Glutamatergic neuron (in vitro differentiated cells): ENCODE measurements at regions not wholly inside any gene's neighbourhood (a gene's known extent, or its start where the extent isn't known, plus 50 kb on each side); places are given as distances from the start of the nearest gene placed in this dataset.

Experiments
- DNase-seq: peaks from one replicate; pipeline ENCODE4 v3.0.0; 2022
- H3K27ac Mint-ChIP-seq: one replicate; pipeline ENCODE4 v1.8.0; 2020; ENCODE audit warnings: mild to moderate bottlenecking, mixed read lengths, inconsistent platforms; ENCODE audit not compliant: unreplicated experiment
- H3K27me3 Mint-ChIP-seq: one replicate; pipeline ENCODE4 v1.8.0; 2020; ENCODE audit warnings: mild to moderate bottlenecking, moderate library complexity, mixed read lengths, inconsistent platforms; ENCODE audit not compliant: unreplicated experiment
- H3K36me3 Mint-ChIP-seq: one replicate; pipeline ENCODE4 v1.8.0; 2020; ENCODE audit warnings: mild to moderate bottlenecking, mixed read lengths, inconsistent platforms; ENCODE audit not compliant: unreplicated experiment
- H3K4me1 Mint-ChIP-seq: one replicate; pipeline ENCODE4 v1.8.0; 2020; ENCODE audit warnings: mild to moderate bottlenecking, low read depth, mixed read lengths, inconsistent platforms; ENCODE audit not compliant: unreplicated experiment
- H3K4me3 Mint-ChIP-seq: one replicate; pipeline ENCODE4 v1.8.0; 2020; ENCODE audit warnings: mild to moderate bottlenecking, mixed read lengths, inconsistent platforms; ENCODE audit not compliant: unreplicated experiment
- H3K9me3 Mint-ChIP-seq: one replicate; pipeline ENCODE4 v1.8.0; 2020; ENCODE audit warnings: mild to moderate bottlenecking, moderate library complexity, mixed read lengths, inconsistent platforms; ENCODE audit not compliant: unreplicated experiment
- TF ChIP-seq, protein P1 (sequence below): fragments of 200-600 bp; sonication (generic); IDR thresholded peaks from one replicate; pipeline ENCODE4 v1.5.0; 2021; ENCODE audit not compliant: partially characterized antibody, unreplicated experiment

DNA sequence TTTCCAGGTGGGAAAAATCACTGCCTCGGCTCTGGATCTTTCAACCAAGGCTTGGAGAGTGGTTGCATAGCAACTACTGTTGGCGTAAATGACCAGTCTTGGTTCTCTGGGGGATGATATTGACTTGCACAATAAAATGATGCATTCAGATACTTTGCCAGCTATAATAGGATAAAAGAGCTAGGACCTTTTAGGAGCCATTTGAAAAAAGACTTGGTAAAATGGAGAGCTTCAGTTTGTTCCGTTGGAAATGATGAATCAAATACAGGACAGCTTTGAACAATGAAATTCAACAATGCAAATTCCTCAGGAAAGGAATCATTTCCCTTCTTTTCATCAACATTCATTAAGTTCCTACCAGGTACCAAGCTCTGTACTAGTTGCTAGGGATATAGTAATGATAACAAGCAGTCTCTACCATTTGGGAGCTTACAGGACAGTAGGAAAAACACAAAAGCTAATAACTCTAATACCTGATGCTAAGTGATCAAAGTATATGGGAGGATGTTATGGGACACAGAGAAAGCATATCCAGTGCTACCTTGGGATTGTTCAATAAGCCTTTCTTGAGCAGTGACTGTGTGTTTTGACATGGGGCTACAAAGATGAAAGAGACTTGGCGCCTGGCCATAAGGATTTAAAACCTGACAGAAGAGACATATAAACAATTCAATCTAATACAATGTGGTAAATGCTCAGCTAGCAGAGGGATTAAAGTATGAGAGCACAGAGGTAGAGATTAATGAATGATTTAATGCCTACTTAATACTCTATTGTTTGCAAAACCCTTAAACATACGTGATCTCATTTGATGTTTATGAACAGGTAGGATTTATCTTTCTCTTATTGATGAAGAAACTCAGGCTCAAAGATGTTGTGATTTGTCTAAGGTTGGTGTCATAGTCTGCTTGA is 110.7 kb downstream of the QPCT start:
- no peak for DNase-seq
- Mint-ChIP-seq H3K4me1 (no peaks in the 10 kb centered on the region), H3K27ac (no peak overlapping the region), H3K36me3 (no peaks in the 10 kb centered on the region), H3K9me3 (no peaks in the 10 kb centered on the region), H3K4me3 (no peak overlapping the region), H3K27me3 (no peaks in the 10 kb centered on the region)
- TF ChIP-seq, protein P1, sequence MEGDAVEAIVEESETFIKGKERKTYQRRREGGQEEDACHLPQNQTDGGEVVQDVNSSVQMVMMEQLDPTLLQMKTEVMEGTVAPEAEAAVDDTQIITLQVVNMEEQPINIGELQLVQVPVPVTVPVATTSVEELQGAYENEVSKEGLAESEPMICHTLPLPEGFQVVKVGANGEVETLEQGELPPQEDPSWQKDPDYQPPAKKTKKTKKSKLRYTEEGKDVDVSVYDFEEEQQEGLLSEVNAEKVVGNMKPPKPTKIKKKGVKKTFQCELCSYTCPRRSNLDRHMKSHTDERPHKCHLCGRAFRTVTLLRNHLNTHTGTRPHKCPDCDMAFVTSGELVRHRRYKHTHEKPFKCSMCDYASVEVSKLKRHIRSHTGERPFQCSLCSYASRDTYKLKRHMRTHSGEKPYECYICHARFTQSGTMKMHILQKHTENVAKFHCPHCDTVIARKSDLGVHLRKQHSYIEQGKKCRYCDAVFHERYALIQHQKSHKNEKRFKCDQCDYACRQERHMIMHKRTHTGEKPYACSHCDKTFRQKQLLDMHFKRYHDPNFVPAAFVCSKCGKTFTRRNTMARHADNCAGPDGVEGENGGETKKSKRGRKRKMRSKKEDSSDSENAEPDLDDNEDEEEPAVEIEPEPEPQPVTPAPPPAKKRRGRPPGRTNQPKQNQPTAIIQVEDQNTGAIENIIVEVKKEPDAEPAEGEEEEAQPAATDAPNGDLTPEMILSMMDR = no peak

DNA sequence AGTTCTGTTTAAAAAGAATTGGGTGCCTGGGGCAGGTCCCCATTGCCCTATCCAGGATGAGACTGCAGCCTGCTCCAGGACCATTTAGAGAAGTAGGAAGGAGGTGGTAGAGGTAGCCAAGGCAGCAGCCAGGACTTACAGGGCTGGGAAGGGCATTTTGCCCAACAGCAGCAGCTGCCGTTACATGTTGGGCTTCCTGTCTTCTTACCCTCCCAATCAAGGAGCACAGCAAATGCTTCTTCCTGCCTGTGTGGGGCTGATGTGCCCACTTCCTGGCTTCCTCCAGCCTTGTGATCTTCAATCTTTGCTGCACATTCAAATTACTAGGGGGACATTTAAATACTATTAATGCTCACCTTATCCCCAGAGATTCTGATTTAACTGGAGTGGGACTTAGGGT is 112.0 kb downstream of the QPCT start:
- H3K4me1 Mint-ChIP-seq = no peaks in the 10 kb centered on the region
- no peak for DNase-seq
- no peaks in the 10 kb centered on the region for H3K36me3 Mint-ChIP-seq
- TF ChIP-seq, protein P1 = no peak
- H3K9me3 Mint-ChIP-seq = no peaks in the 10 kb centered on the region
- no peak overlapping the region for H3K4me3 Mint-ChIP-seq
- no peaks in the 10 kb centered on the region for H3K27me3 Mint-ChIP-seq
- no peak overlapping the region for H3K27ac Mint-ChIP-seq

DNA sequence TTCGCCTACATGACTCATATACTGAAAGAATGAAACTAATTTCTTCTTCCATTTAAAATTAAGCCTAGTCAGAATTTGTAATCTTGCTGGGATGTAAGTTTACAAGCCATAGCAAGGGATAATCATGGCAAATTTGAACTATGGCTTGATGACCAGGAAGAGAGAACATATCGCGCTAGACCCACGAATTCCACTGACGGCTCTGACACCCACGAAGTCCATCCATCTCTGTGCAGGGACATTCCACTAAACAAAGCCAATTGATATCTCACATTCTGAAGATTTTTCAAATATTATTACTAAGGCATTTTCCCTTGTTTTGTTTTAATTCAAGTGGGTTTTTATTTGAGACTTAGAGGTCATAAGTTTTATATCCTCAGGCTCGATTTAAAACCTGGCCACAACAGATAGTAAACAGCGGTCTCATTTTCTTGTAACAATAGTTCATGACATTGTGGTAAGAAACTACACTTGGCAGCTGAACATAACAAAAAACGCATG is 113.0 kb downstream of the QPCT start:
- DNase-seq = no peak
- H3K27ac Mint-ChIP-seq = no peak overlapping the region
- H3K4me3 Mint-ChIP-seq = no peak overlapping the region
- no peaks in the 10 kb centered on the region for H3K36me3 Mint-ChIP-seq
- no peaks in the 10 kb centered on the region for H3K4me1 Mint-ChIP-seq
- TF ChIP-seq, protein P1 = no peak
- no peaks in the 10 kb centered on the region for H3K9me3 Mint-ChIP-seq
- no peaks in the 10 kb centered on the region for H3K27me3 Mint-ChIP-seq

DNA sequence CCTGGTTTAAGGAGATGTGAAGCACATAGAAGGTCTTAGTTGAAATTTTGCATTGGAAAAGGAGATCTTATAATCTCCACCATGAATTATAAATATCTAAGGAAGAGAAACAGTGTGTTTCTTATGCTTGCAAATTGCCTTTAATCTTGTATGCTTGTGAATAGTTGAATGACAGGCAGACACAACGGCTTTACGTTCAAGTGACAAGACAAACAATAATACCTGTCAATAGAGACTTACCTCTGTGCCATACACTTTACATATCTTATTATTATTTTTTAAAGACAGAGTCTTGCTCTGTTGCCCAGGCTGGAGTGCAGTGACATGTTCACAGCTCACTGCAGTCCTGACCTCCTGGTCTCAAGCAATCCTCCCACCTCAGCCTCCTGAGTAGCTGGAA is 113.7 kb downstream of the QPCT start:
- no peak overlapping the region for H3K27ac Mint-ChIP-seq
- DNase-seq = no peak
- H3K4me1 Mint-ChIP-seq = no peaks in the 10 kb centered on the region
- H3K4me3 Mint-ChIP-seq = no peak overlapping the region
- H3K9me3 Mint-ChIP-seq = no peaks in the 10 kb centered on the region
- no peaks in the 10 kb centered on the region for H3K27me3 Mint-ChIP-seq
- H3K36me3 Mint-ChIP-seq = no peaks in the 10 kb centered on the region
- TF ChIP-seq, protein P1 = no peak
